NCI-H82 treated with DMSO at 0.1 percent for 48 hours (cell line): ENCODE measurements at regions not wholly inside any gene's neighbourhood (a gene's known extent, or its start where the extent isn't known, plus 50 kb on each side); places are given as distances from the start of the nearest gene placed in this dataset.
A peak's percentile ranks its signal among the peaks of the same experiment; 100 is the strongest.
"Not testable (repeated sequence)": the region's sequence is repeated elsewhere in the genome, so short reads cannot be mapped to it uniquely, and the experiment has no call there.

Experiments used
- DNase-seq: peaks from one replicate; lab custom pipeline; 2025; ENCODE audit not compliant: unreplicated experiment; lab: John Stamatoyannopoulos, UW

GRCh38 chr10:25707976-25708671, 225.9 kb upstream of the MYO3A start:
- no peak for DNase-seq

DNA sequence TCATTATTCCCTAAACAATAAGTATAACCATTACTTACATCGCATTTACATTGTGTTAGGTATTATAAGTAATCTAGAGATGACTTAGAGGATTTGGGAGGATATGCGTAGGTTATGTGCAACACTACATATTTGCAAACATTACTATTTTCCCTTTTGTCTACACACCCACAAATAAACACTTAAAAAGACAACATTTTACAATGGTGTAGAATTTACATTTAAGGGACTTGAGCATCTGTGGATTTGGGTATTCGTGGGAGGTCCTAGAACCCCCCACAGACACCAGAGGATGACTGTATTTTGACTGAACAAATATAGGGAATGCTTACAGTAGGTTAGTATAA, 220.2 kb upstream of the MYO3A start:
- no peak for DNase-seq

DNA sequence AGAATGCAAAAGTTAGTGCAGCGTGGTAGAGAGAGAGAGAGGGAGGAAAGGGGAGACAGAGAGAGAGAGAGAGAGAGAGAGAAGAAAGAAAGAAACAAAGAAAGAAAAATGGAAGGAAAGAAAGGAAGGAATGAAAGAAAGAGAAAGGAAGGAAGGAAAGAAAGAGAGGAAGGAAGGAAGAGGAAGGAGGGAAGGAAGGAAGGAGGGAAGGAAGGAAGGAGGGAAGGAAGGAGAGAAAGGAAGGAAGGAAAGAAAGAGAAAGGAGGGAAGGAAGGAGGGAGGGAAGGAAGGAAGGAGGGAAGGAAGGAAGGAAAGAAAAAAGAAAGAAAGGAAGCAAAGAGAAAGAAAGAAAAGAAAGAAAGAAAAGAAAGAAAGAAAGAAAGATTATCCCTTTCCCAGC, 209.8 kb upstream of the MYO3A start:
- DNase-seq, result no peak

DNA sequence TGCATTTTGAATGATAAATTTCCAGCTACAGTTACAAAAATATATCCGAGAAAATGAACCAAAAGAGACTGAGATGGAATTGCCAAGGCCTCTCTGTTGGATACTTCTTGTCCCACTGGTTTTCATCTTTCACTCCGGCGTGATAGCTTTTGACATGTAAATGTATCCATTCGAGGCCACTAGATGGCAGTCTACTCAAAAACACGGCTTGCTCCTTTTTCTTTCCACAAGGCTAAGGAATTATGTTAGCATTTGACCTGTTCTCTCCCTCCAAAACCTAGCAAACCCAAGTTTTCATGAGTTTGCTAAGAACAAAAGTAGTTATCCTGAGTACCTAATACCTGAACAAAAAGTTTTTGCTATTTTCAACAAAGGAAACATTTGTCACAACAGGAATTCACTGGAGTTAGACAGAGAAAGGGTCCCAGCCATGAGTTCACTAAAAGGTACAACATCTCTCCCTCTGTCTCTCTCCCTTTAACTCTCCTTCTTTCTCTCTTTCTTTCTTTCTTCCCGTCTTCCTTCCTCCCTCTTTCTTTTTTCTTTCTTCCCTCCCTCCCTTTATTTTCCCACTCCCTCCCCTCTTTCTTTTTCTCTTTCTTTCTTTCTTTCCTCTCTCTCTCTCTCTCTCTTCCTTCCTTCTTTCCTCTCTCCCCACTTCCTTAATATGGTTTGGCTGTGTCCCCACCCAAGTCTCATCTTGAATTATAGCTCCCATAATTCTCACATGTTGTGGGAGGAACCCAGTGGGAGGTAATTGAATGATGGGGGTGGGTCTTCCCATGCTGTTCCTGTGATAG, 207.9 kb upstream of the MYO3A start:
- peak; percentile 24 for DNase-seq

- DNase-seq, result no peak
Observed at GRCh38 chr10:25738776-25739175, 195.3 kb upstream of the MYO3A start.

- no peak for DNase-seq
Observed at GRCh38 chr10:25743832-25744231, 190.2 kb upstream of the MYO3A start.

GRCh38 chr10:25744574-25744973, 189.5 kb upstream of the MYO3A start:
- no peak for DNase-seq

DNA sequence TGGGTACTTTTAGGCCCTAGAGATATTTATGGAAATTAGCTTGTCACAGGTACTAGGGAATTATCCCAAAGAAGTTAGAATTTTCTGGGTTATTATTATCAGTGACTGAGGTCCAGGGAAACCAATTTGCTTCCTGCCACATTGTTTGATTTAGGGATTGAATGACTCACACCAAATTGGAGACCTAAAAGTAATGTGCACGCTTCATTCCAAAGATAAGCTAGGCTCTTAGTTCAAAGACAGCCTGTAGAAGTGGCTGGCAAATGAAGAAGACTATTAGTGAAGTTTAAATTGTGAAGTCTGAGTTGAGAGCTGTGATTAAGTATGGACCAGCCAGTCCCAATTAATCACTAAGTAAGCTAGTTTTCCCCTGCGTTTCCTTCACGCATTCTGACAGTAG, 188.1 kb upstream of the MYO3A start:
- no peak for DNase-seq

DNA sequence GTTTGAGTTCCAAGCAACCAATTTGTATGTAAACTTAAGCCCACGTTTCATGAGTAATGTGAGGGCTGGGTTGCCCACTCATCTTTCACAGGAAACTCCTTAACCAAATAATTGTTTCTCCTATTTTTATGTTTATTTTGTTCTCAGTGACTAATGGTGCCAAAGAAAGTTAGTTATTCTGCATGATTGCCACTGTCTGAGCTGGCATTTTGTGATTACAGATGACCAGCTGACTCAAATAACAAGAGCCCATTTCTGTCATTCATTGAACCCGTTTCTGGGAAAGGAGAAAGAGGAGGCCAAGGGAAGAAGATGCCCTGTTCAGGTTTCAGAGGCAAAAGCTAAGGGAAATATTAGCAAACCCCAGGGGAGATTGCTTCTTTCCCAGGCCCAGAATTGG, 186.9 kb upstream of the MYO3A start:
- DNase-seq, result no peak

DNA sequence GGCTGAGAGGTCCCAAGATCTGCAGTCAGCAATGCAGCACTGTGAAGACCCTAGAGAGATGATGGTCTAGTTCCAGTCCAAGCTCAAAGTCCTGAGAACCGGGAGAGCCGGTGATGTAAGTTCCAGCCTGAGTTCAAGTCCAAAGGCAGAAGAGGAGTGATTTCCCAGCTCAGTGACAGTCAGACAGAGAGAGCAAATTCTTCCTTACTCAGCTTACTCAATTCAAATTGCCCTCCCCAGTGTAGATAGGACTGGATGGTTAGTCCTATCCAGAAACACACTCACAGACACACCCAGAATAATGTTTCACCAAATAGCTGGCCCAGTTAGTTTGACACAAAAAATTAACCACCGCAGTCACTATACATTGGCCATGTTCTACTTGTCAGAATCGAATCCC, 185.5 kb upstream of the MYO3A start:
- no peak for DNase-seq

DNA sequence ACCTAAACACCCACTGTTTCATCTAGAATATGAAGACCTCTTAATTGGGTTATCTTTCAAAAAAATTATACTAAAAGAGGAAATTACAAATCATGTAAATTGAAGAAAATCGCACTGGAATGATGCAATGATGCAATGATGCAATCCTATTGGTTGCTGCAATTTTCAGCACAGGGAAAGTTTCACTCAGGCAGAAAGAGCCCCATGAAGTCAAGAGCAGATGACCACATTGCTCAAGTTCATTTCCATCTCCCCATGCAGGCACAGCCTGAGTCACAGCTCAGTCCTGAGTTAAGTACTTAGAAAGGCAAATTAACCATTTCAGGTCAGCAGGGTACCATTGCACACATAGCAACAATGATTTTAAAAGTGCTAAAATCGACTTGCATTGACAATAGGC, 180.3 kb upstream of the MYO3A start:
- no peak for DNase-seq

- not testable (repeated sequence) for DNase-seq
Observed at GRCh38 chr10:25755874-25756273, 178.2 kb upstream of the MYO3A start.

DNA sequence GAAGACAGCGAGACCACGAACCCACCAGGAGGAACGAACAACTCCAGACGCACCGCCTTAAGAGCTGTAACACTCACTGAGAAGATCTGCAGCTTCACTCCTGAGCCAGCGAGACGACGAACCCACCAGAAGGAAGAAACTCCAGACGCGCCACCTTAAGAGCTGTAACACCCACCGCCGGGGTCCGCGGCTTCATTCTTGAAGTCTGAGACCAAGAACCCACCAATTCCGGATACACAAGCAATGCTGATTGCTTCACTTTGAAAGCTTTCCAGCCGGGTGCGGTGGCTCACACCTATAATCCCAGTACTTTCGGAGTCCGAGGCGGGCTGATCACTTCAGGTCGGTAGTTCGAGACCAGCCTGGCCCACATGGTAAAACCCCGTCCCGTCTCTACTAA, 177.2 kb upstream of the MYO3A start:
- no peak for DNase-seq

- peak; percentile 11 for DNase-seq
Observed at GRCh38 chr10:25758041-25758457, 176.0 kb upstream of the MYO3A start.

- no peak for DNase-seq
Observed at GRCh38 chr10:25758511-25758910, 175.5 kb upstream of the MYO3A start.

DNA sequence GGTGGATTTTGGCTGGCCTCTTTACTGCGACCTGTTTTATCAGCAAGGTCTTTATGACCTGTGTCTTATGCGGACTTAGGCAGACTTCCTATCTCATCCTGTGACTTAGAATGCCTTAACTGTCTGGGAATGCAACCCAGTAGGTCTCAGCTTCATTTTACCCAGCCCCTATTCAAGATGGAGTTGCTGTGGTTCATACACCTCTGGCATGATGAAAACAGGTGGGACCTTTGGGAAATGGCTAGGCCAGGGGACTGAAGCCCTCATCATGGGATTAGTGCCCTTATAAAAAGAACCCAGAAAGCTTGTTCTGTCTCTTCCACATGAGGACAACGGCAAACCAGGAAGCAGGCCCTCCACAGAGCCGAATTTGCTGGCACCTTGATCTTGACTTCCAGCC, 172.1 kb upstream of the MYO3A start:
- no peak for DNase-seq

DNA sequence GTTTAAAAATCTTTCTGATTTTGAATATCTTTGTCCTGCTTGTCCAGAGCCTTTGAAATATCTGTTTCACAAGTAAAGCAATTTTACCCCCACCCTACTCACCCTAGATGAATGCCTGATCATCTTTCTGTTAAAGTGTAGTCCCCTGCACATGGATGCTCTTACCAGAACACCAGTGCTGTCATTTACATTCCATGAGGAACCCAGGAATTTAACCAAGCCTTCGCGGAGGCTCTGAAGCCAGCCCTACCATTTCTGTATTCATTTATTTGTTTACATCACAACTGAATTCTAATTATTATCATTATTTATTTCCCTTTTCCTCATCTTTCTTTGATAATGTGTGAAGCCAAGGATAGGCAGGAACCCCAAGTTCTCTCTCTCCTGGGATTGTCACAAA, 167.8 kb upstream of the MYO3A start:
- no peak for DNase-seq

DNA sequence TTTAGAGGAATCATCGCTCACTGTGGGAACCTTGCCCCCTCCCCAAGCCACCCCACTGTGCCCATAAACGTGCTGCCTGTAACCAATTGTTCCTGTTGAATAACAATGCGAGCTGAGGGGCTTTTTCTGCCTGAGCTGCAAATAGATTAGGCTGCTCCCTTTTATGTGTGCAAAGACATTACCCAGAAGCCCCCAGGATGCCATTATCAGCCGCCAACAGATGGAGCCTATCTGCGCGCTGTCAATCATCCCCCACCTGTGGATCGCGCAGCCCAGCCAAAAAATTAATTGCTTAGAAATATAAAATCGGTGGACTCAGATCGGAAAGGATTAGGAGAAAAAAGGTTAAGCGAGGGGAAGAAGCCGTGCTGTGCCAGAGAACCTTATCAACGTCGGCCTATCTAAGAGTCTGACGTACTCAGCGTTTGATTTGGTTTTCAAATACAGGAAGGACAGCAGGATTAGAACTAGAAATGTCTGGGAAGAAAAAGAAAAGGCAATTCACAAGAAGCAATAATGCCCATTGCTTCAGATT, 167.3 kb upstream of the MYO3A start:
- peak; percentile 60 for DNase-seq

DNA sequence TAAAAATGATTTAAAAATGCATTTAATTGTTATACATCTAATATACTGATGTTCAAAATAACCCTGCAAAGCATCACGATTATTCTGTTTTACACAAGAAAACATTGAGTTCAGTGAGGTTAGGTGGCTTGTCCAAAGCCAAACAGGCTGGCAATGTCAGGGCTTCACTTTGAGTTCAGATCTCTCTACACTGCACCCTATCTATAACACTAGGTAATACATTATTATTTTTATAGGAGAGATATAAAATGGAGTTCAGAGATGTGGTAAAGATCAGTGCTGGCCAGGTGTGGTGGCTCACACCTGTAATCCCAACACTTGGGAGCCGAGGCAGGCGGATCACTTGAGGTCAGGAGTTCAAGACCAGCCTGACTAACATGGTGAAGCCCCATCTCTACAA, 165.9 kb upstream of the MYO3A start:
- DNase-seq, result peak; percentile 6

DNA sequence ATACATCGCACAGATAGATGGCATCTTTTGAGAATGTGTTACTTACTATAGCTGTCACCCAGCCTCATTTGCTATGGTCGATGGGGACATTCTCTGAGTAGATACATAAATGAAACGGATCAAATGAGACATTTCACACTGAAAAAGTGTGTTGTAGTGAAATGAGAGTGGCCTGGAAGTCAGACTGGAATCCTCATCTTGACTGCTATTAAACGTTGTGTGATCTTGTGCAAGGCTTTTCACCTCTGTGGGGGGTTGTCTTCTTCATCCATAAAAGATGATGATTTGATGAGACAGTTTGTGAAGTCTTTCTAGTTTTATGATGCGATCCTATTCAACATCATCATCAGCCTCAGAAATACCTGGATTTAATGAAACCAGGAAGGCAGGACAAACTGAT, 155.4 kb upstream of the MYO3A start:
- no peak for DNase-seq

DNA sequence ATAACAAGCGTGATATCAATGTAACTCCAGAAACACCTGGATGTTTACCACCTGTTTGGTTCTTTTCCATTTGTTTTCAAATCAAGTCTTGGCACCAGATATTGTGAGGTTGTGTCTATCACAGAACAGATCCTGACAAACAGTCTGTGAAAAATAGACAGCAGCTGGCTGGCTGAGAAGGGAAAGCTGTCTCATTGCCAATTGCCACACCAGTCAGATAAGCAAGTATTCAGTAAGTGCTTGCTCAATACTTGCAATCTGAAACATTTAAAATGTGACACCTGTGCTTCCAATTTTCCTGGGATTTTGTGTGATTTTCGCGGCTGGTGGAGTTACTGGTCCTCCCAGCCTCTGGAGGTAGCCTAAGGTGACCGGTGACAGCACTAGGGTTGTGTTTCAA, 147.9 kb upstream of the MYO3A start:
- DNase-seq, result no peak

DNA sequence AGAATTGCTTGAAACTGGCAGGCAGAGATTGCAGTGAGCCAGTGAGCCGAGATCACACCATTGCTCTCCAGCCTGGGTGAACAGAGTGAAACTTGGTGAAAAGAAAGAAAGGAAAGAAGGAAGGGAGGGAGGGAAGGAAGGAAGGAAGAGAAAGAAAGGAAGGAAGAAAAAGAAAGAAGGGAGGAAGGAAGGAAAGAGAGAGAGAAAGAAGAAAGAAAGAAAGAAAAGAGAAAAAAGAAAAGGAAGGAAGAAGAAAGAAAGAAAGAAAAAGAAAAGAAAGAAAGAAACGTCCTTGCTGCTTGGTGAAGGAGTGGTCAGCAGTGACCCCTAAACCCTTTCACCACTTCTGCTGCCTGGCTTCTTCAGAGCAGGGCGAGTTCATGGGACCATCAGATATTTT, 147.1 kb upstream of the MYO3A start:
- DNase-seq, result no peak
